Activated T-helper 17 cell treated with anti-CD3 and anti-CD28 coated beads, Interleukin-2, amount 50 U/mL, for 72 hours (primary cell): ENCODE measurements at regions not wholly inside any gene's neighbourhood (a gene's known extent, or its start where the extent isn't known, plus 50 kb on each side); places are given as distances from the start of the nearest gene placed in this dataset.

Experiments
- ATAC-seq: fragments of 150-1000 bp; cut with Tn5 transposase; replicated peaks from 2 replicates; pipeline ENCODE4 v1.10.0; 2021; ENCODE audit warnings: mild to moderate bottlenecking, moderate library complexity
- H3K27ac Mint-ChIP-seq: one replicate; pipeline ENCODE4 v1.8.0; 2022; ENCODE audit warnings: mixed read lengths
- H3K27me3 Mint-ChIP-seq: one replicate; pipeline ENCODE4 v1.8.0; 2022; ENCODE audit warnings: mixed read lengths
- H3K36me3 Mint-ChIP-seq: one replicate; pipeline ENCODE4 v1.8.0; 2022; ENCODE audit warnings: low read depth, mild to moderate bottlenecking, mixed read lengths
- H3K4me1 Mint-ChIP-seq: one replicate; pipeline ENCODE4 v1.8.0; 2022; ENCODE audit warnings: mixed read lengths
- H3K4me3 Mint-ChIP-seq: one replicate; pipeline ENCODE4 v1.8.0; 2022; ENCODE audit warnings: mild to moderate bottlenecking, mixed read lengths
- H3K9me3 Mint-ChIP-seq: one replicate; pipeline ENCODE4 v1.8.0; 2022; ENCODE audit warnings: mixed read lengths

GRCh38 chr10:84902553-84902952 lies 574.2 kb downstream of the CCSER2 start:
- ATAC-seq: no peak
- Mint-ChIP-seq H3K4me1 (no peaks in the 10 kb centered on the region), H3K36me3 (no peaks in the 10 kb centered on the region), H3K9me3 (no peaks in the 10 kb centered on the region), H3K27ac (no peak overlapping the region), H3K27me3 (no peaks in the 10 kb centered on the region), H3K4me3 (no peak overlapping the region)

GRCh38 chr10:84903320-84903719 lies 574.9 kb downstream of the CCSER2 start:
- Mint-ChIP-seq H3K27ac (no peak overlapping the region), H3K36me3 (no peaks in the 10 kb centered on the region), H3K4me1 (no peaks in the 10 kb centered on the region), H3K4me3 (no peak overlapping the region), H3K27me3 (no peaks in the 10 kb centered on the region), H3K9me3 (no peaks in the 10 kb centered on the region)
- ATAC-seq: no peak

- Mint-ChIP-seq H3K27ac (no peak overlapping the region), H3K36me3 (no peaks in the 10 kb centered on the region), H3K4me1 (no peaks in the 10 kb centered on the region), H3K9me3 (no peaks in the 10 kb centered on the region), H3K27me3 (no peaks in the 10 kb centered on the region), H3K4me3 (no peak overlapping the region)
- ATAC-seq: no peak
Measured at GRCh38 chr10:84907461-84908009, 579.1 kb downstream of the CCSER2 start.

- no peak for ATAC-seq
- no peaks in the 10 kb centered on the region for H3K36me3 Mint-ChIP-seq
- no peaks in the 10 kb centered on the region for H3K9me3 Mint-ChIP-seq
- H3K4me1 Mint-ChIP-seq: no peaks in the 10 kb centered on the region
- H3K4me3 Mint-ChIP-seq: no peak overlapping the region
- no peaks in the 10 kb centered on the region for H3K27me3 Mint-ChIP-seq
- no peak overlapping the region for H3K27ac Mint-ChIP-seq
Measured at GRCh38 chr10:84908491-84908890, 580.1 kb downstream of the CCSER2 start.

GRCh38 chr10:84921701-84922100 lies 593.3 kb downstream of the CCSER2 start:
- Mint-ChIP-seq H3K9me3 (peaks cover 4% of the 10 kb centered on the region), H3K27me3 (peaks cover 8% of the 10 kb centered on the region), H3K27ac (no peak overlapping the region), H3K4me3 (no peak overlapping the region), H3K36me3 (no peaks in the 10 kb centered on the region), H3K4me1 (no peaks in the 10 kb centered on the region)
- no peak for ATAC-seq

- peaks cover 3% of the 10 kb centered on the region for H3K27me3 Mint-ChIP-seq
- H3K9me3 Mint-ChIP-seq: no peaks in the 10 kb centered on the region
- no peak for ATAC-seq
- H3K36me3 Mint-ChIP-seq: no peaks in the 10 kb centered on the region
- no peaks in the 10 kb centered on the region for H3K4me1 Mint-ChIP-seq
- H3K27ac Mint-ChIP-seq: no peak overlapping the region
- no peak overlapping the region for H3K4me3 Mint-ChIP-seq
Measured at GRCh38 chr10:84924131-84924530, 595.7 kb downstream of the CCSER2 start.

GRCh38 chr10:84925495-84925894 lies 597.1 kb downstream of the CCSER2 start:
- Mint-ChIP-seq H3K4me1 (no peaks in the 10 kb centered on the region), H3K36me3 (no peaks in the 10 kb centered on the region), H3K27ac (no peak overlapping the region)

GRCh38 chr10:84933402-84933801 lies 605.0 kb downstream of the CCSER2 start:
- H3K36me3 Mint-ChIP-seq: no peaks in the 10 kb centered on the region
- no peaks in the 10 kb centered on the region for H3K4me1 Mint-ChIP-seq

More at GRCh38 chr10:84925495-84925894, 597.1 kb downstream of the CCSER2 start:
- Mint-ChIP-seq H3K27me3 (peaks cover 3% of the 10 kb centered on the region), H3K9me3 (no peaks in the 10 kb centered on the region), H3K4me3 (no peak overlapping the region)
- ATAC-seq: no peak

GRCh38 chr10:84935772-84936171 lies 607.4 kb downstream of the CCSER2 start:
- peaks cover 4% of the 10 kb centered on the region for H3K27me3 Mint-ChIP-seq
- no peak for ATAC-seq
- no peak overlapping the region for H3K27ac Mint-ChIP-seq
- H3K36me3 Mint-ChIP-seq: no peaks in the 10 kb centered on the region
- no peak overlapping the region for H3K4me3 Mint-ChIP-seq
- H3K4me1 Mint-ChIP-seq: no peaks in the 10 kb centered on the region
- peaks cover 3% of the 10 kb centered on the region for H3K9me3 Mint-ChIP-seq

More at GRCh38 chr10:84933402-84933801, 605.0 kb downstream of the CCSER2 start:
- H3K27ac Mint-ChIP-seq: no peak overlapping the region
- H3K27me3 Mint-ChIP-seq: peaks cover 4% of the 10 kb centered on the region
- ATAC-seq: no peak
- no peak overlapping the region for H3K4me3 Mint-ChIP-seq
- H3K9me3 Mint-ChIP-seq: no peaks in the 10 kb centered on the region

GRCh38 chr10:84938117-84938905 lies 609.9 kb downstream of the CCSER2 start:
- no peaks in the 10 kb centered on the region for H3K4me1 Mint-ChIP-seq
- H3K27me3 Mint-ChIP-seq: peaks cover 4% of the 10 kb centered on the region
- no peak overlapping the region for H3K27ac Mint-ChIP-seq
- no peak overlapping the region for H3K4me3 Mint-ChIP-seq
- no peaks in the 10 kb centered on the region for H3K36me3 Mint-ChIP-seq
- no peak for ATAC-seq
- peaks cover 3% of the 10 kb centered on the region for H3K9me3 Mint-ChIP-seq

GRCh38 chr10:84943541-84943940 lies 615.2 kb downstream of the CCSER2 start:
- H3K27me3 Mint-ChIP-seq: no peaks in the 10 kb centered on the region
- ATAC-seq: no peak
- no peaks in the 10 kb centered on the region for H3K36me3 Mint-ChIP-seq
- peaks cover 3% of the 10 kb centered on the region for H3K9me3 Mint-ChIP-seq
- H3K4me3 Mint-ChIP-seq: no peak overlapping the region
- H3K27ac Mint-ChIP-seq: no peak overlapping the region
- H3K4me1 Mint-ChIP-seq: no peaks in the 10 kb centered on the region

- no peaks in the 10 kb centered on the region for H3K27me3 Mint-ChIP-seq
- H3K27ac Mint-ChIP-seq: no peak overlapping the region
- no peaks in the 10 kb centered on the region for H3K4me1 Mint-ChIP-seq
- H3K4me3 Mint-ChIP-seq: no peak overlapping the region
- ATAC-seq: no peak
- H3K36me3 Mint-ChIP-seq: no peaks in the 10 kb centered on the region
- H3K9me3 Mint-ChIP-seq: peaks cover 3% of the 10 kb centered on the region
Measured at GRCh38 chr10:84944187-84944586, 615.8 kb downstream of the CCSER2 start.

- no peak overlapping the region for H3K4me3 Mint-ChIP-seq
- no peak for ATAC-seq
Measured at GRCh38 chr10:84945791-84946190, 617.4 kb downstream of the CCSER2 start.

GRCh38 chr10:84946904-84947303 lies 618.5 kb downstream of the CCSER2 start:
- H3K27me3 Mint-ChIP-seq: peaks cover under 1% of the 10 kb centered on the region
- H3K36me3 Mint-ChIP-seq: no peaks in the 10 kb centered on the region
- no peak overlapping the region for H3K4me3 Mint-ChIP-seq
- no peaks in the 10 kb centered on the region for H3K9me3 Mint-ChIP-seq
- no peak for ATAC-seq
- no peaks in the 10 kb centered on the region for H3K4me1 Mint-ChIP-seq
- H3K27ac Mint-ChIP-seq: no peak overlapping the region

More at GRCh38 chr10:84945791-84946190, 617.4 kb downstream of the CCSER2 start:
- no peaks in the 10 kb centered on the region for H3K9me3 Mint-ChIP-seq
- no peaks in the 10 kb centered on the region for H3K27me3 Mint-ChIP-seq
- no peaks in the 10 kb centered on the region for H3K4me1 Mint-ChIP-seq
- H3K27ac Mint-ChIP-seq: no peak overlapping the region
- H3K36me3 Mint-ChIP-seq: no peaks in the 10 kb centered on the region

GRCh38 chr10:84948644-84949043 lies 620.3 kb downstream of the CCSER2 start:
- Mint-ChIP-seq H3K4me1 (no peaks in the 10 kb centered on the region), H3K36me3 (no peaks in the 10 kb centered on the region), H3K4me3 (no peak overlapping the region), H3K9me3 (no peaks in the 10 kb centered on the region), H3K27ac (no peak overlapping the region), H3K27me3 (peaks cover 4% of the 10 kb centered on the region)
- ATAC-seq: no peak
